PC-9 (cell line): ENCODE measurements at regions not wholly inside any gene's neighbourhood (a gene's known extent, or its start where the extent isn't known, plus 50 kb on each side); places are given as distances from the start of the nearest gene placed in this dataset.

Source experiments
- CTCF ChIP-seq: fragments of 200-600 bp; sonication (generic); conservative IDR thresholded peaks from 2 replicates; pipeline ENCODE4 v1.6.1; 2017; ENCODE audit warnings: mixed run types, antibody characterized with exemption, mild to moderate bottlenecking, moderate library complexity
- EZH2 ChIP-seq: fragments of 200-600 bp; sonication (generic); IDR thresholded peaks from 2 replicates; pipeline ENCODE4 v1.8.0; 2017; ENCODE audit warnings: antibody characterized with exemption, low read depth

GRCh38 chr7:41567031-41567730, 135.7 kb downstream of the INHBA start:
- TF ChIP-seq CTCF (no peak), EZH2 (no peak)
